ENCODE measurements at regions not wholly inside any gene's neighbourhood (a gene's known extent, or its start where the extent isn't known, plus 50 kb on each side); places are given as distances from the start of the nearest gene placed in this dataset.

GRCh38 chr10:60498985-60499384 lies 109.3 kb upstream of the ANK3 start:
- no peak overlapping the region for H3K27ac Mint-ChIP-seq
- H3K4me1 Mint-ChIP-seq: peaks cover 4% of the 10 kb centered on the region; the same call in 2 of the 3 replicates
- no peaks in the 10 kb centered on the region for H3K4me1 ChIP-seq (ENCODE audit: insufficient read depth)
- H3K9me3 Mint-ChIP-seq: no peaks in the 10 kb centered on the region
- H3K36me3 ChIP-seq (ENCODE audit: insufficient read depth): no peaks in the 10 kb centered on the region
- no peak overlapping the region for H3K4me3 Mint-ChIP-seq
- TF ChIP-seq JUNB (IDR thresholded peaks at IDR 0.05; ENCODE audit: unreplicated experiment): no peak
- no peak for TF ChIP-seq ZNF114 (CRISPR knock-in tag; IDR thresholded peaks at IDR 0.05)
- no peak for TF ChIP-seq STAT1 (IDR thresholded peaks at IDR 0.05; ENCODE audit: unreplicated experiment)
- no peak for TF ChIP-seq ZNF331 (CRISPR knock-in tag; IDR thresholded peaks at IDR 0.05; ENCODE audit: low read depth)
- TF ChIP-seq EZH2phosphoT487 (IDR thresholded peaks at IDR 0.05; ENCODE audit: unreplicated experiment): no peak
- TF ChIP-seq, protein P1, sequence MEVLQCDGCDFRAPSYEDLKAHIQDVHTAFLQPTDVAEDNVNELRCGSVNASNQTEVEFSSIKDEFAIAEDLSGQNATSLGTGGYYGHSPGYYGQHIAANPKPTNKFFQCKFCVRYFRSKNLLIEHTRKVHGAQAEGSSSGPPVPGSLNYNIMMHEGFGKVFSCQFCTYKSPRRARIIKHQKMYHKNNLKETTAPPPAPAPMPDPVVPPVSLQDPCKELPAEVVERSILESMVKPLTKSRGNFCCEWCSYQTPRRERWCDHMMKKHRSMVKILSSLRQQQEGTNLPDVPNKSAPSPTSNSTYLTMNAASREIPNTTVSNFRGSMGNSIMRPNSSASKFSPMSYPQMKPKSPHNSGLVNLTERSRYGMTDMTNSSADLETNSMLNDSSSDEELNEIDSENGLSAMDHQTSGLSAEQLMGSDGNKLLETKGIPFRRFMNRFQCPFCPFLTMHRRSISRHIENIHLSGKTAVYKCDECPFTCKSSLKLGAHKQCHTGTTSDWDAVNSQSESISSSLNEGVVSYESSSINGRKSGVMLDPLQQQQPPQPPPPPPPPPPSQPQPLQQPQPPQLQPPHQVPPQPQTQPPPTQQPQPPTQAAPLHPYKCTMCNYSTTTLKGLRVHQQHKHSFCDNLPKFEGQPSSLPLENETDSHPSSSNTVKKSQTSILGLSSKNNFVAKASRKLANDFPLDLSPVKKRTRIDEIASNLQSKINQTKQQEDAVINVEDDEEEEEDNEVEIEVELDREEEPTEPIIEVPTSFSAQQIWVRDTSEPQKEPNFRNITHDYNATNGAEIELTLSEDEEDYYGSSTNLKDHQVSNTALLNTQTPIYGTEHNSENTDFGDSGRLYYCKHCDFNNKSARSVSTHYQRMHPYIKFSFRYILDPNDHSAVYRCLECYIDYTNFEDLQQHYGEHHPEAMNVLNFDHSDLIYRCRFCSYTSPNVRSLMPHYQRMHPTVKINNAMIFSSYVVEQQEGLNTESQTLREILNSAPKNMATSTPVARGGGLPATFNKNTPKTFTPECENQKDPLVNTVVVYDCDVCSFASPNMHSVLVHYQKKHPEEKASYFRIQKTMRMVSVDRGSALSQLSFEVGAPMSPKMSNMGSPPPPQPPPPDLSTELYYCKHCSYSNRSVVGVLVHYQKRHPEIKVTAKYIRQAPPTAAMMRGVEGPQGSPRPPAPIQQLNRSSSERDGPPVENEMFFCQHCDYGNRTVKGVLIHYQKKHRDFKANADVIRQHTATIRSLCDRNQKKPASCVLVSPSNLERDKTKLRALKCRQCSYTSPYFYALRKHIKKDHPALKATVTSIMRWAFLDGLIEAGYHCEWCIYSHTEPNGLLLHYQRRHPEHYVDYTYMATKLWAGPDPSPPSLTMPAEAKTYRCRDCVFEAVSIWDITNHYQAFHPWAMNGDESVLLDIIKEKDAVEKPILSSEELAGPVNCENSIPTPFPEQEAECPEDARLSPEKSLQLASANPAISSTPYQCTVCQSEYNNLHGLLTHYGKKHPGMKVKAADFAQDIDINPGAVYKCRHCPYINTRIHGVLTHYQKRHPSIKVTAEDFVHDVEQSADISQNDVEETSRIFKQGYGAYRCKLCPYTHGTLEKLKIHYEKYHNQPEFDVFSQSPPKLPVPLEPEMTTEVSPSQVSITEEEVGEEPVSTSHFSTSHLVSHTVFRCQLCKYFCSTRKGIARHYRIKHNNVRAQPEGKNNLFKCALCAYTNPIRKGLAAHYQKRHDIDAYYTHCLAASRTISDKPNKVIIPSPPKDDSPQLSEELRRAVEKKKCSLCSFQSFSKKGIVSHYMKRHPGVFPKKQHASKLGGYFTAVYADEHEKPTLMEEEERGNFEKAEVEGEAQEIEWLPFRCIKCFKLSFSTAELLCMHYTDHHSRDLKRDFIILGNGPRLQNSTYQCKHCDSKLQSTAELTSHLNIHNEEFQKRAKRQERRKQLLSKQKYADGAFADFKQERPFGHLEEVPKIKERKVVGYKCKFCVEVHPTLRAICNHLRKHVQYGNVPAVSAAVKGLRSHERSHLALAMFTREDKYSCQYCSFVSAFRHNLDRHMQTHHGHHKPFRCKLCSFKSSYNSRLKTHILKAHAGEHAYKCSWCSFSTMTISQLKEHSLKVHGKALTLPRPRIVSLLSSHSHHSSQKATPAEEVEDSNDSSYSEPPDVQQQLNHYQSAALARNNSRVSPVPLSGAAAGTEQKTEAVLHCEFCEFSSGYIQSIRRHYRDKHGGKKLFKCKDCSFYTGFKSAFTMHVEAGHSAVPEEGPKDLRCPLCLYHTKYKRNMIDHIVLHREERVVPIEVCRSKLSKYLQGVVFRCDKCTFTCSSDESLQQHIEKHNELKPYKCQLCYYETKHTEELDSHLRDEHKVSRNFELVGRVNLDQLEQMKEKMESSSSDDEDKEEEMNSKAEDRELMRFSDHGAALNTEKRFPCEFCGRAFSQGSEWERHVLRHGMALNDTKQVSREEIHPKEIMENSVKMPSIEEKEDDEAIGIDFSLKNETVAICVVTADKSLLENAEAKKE (CRISPR knock-in tag; IDR thresholded peaks at IDR 0.05): no peak
- TF ChIP-seq CREB1 (CRISPR knock-in tag; IDR thresholded peaks at IDR 0.05; ENCODE audit: low read depth): no peak
- no peak for TF ChIP-seq POLR2AphosphoS5 (IDR thresholded peaks at IDR 0.05; ENCODE audit: low read depth)
- TF ChIP-seq REST (IDR thresholded peaks at IDR 0.05; ENCODE audit: unreplicated experiment): no peak
- no peak for TF ChIP-seq EZH2 (IDR thresholded peaks at IDR 0.05; ENCODE audit: low read depth, unreplicated experiment)
- no peak for TF ChIP-seq CTCF (conservative IDR thresholded peaks at IDR 0.05; ENCODE audit: low read depth in 2 of 2)
- TF ChIP-seq NANOG (IDR thresholded peaks at IDR 0.05; ENCODE audit: borderline replicate concordance): no peak
- TF ChIP-seq, protein P2, sequence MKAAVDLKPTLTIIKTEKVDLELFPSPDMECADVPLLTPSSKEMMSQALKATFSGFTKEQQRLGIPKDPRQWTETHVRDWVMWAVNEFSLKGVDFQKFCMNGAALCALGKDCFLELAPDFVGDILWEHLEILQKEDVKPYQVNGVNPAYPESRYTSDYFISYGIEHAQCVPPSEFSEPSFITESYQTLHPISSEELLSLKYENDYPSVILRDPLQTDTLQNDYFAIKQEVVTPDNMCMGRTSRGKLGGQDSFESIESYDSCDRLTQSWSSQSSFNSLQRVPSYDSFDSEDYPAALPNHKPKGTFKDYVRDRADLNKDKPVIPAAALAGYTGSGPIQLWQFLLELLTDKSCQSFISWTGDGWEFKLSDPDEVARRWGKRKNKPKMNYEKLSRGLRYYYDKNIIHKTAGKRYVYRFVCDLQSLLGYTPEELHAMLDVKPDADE (IDR thresholded peaks at IDR 0.05): no peak
- H3K9me2 ChIP-seq (ENCODE audit: insufficient read depth): no peaks in the 10 kb centered on the region
- H3K79me2 ChIP-seq (replicated peaks; ENCODE audit: insufficient read depth): no peaks in the 10 kb centered on the region
- no peaks in the 10 kb centered on the region for H3K27me3 Mint-ChIP-seq (ENCODE audit: insufficient read depth, low read depth, poor library complexity)
- no peak for DNase-seq (ENCODE audit: low spot score)
- no peaks in the 10 kb centered on the region for H3K27me3 ChIP-seq (ENCODE audit: insufficient read depth)
- H3F3A ChIP-seq (replicated peaks; ENCODE audit: low read depth): no peaks in the 10 kb centered on the region
- H3K4me3 ChIP-seq: no peak overlapping the region
- no peaks in the 10 kb centered on the region for H4K20me1 ChIP-seq (replicated peaks; ENCODE audit: insufficient read depth)
- no peak overlapping the region for H3K27ac ChIP-seq (ENCODE audit: low read depth)
- no peak for ATAC-seq
- H2AFZ ChIP-seq: no peak overlapping the region
- no peak overlapping the region for H3K4me2 ChIP-seq
- no peaks in the 10 kb centered on the region for H3K36me3 Mint-ChIP-seq (ENCODE audit: low read depth)

Data from GM23338 (cell line).